ENCODE measurements at regions not wholly inside any gene's neighbourhood (a gene's known extent, or its start where the extent isn't known, plus 50 kb on each side); places are given as distances from the start of the nearest gene placed in this dataset.

DNA sequence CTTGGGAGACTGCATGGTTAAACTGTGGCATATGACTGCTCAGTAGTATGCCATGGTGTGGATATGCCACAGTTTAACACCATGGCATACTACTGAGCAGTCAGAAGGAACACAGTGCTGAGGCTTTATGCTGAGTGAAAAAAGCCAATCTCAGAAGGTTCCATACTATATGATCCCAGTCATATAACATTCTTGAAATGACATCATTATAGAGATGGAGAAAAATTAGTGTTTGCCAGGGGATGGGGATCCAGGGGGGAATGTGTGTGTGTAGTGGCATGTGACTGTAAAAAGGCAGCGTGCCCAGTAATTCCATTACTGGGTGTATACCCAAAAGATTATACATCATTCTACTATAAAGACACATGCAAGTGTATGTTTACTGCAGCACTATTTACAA is 85.8 kb downstream of the FOXF2 start:
- no peaks in the 10 kb centered on the region; a peak in 2 of 5 replicates for H3K9me3 Mint-ChIP-seq
- no peak for TF ChIP-seq CTCF (conservative IDR thresholded peaks at IDR 0.05)

More for the DNA sequence above, 85.8 kb downstream of the FOXF2 start:
- no peaks in the 10 kb centered on the region for H4K20me1 ChIP-seq (ENCODE audit: control insufficient read depth, insufficient read depth, insufficient read length)
- H3T11ph ChIP-seq (ENCODE audit: low read length): no peak overlapping the region
- no peaks in the 10 kb centered on the region for H3K79me2 ChIP-seq (ENCODE audit: insufficient read depth, low read length)
- H2AK5ac ChIP-seq (ENCODE audit: insufficient read length, low read length): no peak overlapping the region
- H4K91ac ChIP-seq (ENCODE audit: insufficient read length, low read depth, low read length): no peak overlapping the region
- H3K9ac ChIP-seq (ENCODE audit: extremely low read depth, insufficient read length, low read length): no peak overlapping the region
- no peaks in the 10 kb centered on the region for H3K9me3 ChIP-seq (ENCODE audit: control insufficient read depth, low read depth, low read length)
- no peaks in the 10 kb centered on the region for H3K27me3 ChIP-seq (ENCODE audit: insufficient read depth, low read length)
- no peak overlapping the region for H2BK5ac ChIP-seq (ENCODE audit: insufficient read length, low read length)
- H3K27ac Mint-ChIP-seq: no peak overlapping the region
- no peak overlapping the region for H2AFZ ChIP-seq (ENCODE audit: low read length)
- no peak overlapping the region for H3K14ac ChIP-seq (ENCODE audit: insufficient read depth, low read length)
- H3K23me2 ChIP-seq (ENCODE audit: insufficient read length, low read depth, low read length, poor library complexity, severe bottlenecking): no peaks in the 10 kb centered on the region
- H2BK15ac ChIP-seq (ENCODE audit: low read depth, low read length): no peak overlapping the region
- no peak overlapping the region for H3K23ac ChIP-seq (ENCODE audit: insufficient read length, low read depth, low read length)
- H3K4me3 Mint-ChIP-seq: no peak overlapping the region
- peaks cover 6% of the 10 kb centered on the region; the same call in 1 of the 2 replicates for H3K27me3 Mint-ChIP-seq (ENCODE audit: low read depth)
- no peak overlapping the region for H3K56ac ChIP-seq (ENCODE audit: insufficient read length, low read depth, low read length)
- WGBS (ENCODE audit: extremely low coverage, insufficient read length, low lambda C conversion rate): no CpG with 5 or more reads among the region's 1 CpG
- H3K27ac ChIP-seq (ENCODE audit: insufficient read length, low read depth, low read length): no peak overlapping the region
- DNase-seq: no peak
- peaks cover 2% of the 10 kb centered on the region; the same call in 1 of the 2 replicates for H3K4me1 ChIP-seq (ENCODE audit: insufficient read depth, low read length)
- H2BK20ac ChIP-seq (ENCODE audit: low read depth, low read length, poor library complexity, severe bottlenecking): no peak overlapping the region
- no peaks in the 10 kb centered on the region for H3K79me1 ChIP-seq (ENCODE audit: insufficient read depth, low read depth, low read length, poor library complexity, severe bottlenecking)
- H4K8ac ChIP-seq (replicated peaks; ENCODE audit: insufficient read length, low read depth, low read length): no peak overlapping the region
- peaks cover 5 to 14% of the 10 kb centered on the region in 2 experiments; a peak in 3 of 4 replicates for H3K4me1 Mint-ChIP-seq
- no peak overlapping the region for H2BK120ac ChIP-seq (ENCODE audit: low read depth, low read length, poor library complexity, severe bottlenecking)
- H3K4me2 ChIP-seq (ENCODE audit: insufficient read depth, insufficient read length, low read length): no peak overlapping the region
- H3K18ac ChIP-seq (ENCODE audit: insufficient read length, low read depth, low read length): no peak overlapping the region
- no peaks in the 10 kb centered on the region; a peak in 1 of 7 replicates for H3K36me3 Mint-ChIP-seq (ENCODE audit: insufficient read depth in 1 of 3, low read depth in 3 of 3)
- H4K5ac ChIP-seq (ENCODE audit: insufficient read length, low read depth, low read length): no peak overlapping the region
- no peak overlapping the region for H2BK12ac ChIP-seq (ENCODE audit: insufficient read length, low read depth, low read length)
- H3K4ac ChIP-seq (ENCODE audit: low read depth, low read length): no peak overlapping the region

Measured in H9 (cell line).